ENCODE measurements at regions not wholly inside any gene's neighbourhood (a gene's known extent, or its start where the extent isn't known, plus 50 kb on each side); places are given as distances from the start of the nearest gene placed in this dataset.

DNA sequence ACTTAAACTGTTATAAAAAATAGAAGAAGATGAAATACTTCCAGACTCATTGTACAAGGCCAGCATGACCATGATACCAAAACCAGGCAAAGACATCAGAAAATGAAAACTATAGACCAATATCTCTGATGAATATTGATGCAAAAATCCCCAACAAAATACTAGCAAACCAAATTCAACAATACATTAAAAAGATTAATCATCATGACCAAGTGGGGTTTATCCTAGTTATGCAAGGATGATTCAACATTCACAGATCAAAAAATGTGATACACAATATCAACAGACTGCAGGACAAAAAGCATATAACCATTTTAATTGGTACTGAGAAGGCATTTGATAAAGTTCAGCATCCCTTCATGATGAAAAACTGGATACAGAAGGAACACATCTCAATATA, 824.5 kb upstream of the RAG2 start:
- Mint-ChIP-seq H3K9me3 (peaks cover 9% of the 10 kb centered on the region), H3K27me3 (ENCODE audit: low read depth) (no peaks in the 10 kb centered on the region), H3K27ac (no peak overlapping the region), H3K4me1 (ENCODE audit: low read depth) (no peaks in the 10 kb centered on the region), H3K4me3 (no peak overlapping the region), H3K36me3 (ENCODE audit: low read depth) (no peaks in the 10 kb centered on the region)
- CTCF ChIA-PET, result no interaction called here
- intact Hi-C loops (cut with micrococcal nuclease), result no loop called here
- no peak for DNase-seq

DNA sequence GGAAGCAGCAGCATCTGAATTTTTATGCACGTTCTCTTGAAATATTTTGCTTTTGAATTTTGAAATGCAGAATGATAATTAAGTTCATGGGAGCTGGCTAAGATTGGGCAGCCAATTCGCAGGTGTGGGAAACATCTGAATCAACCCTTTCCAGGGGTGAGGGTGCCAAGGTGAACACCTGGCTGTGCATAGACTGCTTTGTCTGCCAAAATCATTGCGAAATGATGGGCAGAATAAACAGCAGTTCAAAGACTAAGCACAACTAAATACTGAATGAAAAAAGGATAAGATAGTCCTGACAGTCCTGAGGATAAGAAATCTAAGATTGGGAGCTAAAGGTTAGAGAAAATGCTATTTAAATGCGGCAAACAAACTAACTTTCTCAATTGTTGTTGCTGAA, 813.3 kb upstream of the RAG2 start:
- Mint-ChIP-seq H3K27me3 (ENCODE audit: low read depth) (no peaks in the 10 kb centered on the region), H3K36me3 (ENCODE audit: low read depth) (no peaks in the 10 kb centered on the region), H3K4me1 (ENCODE audit: low read depth) (no peaks in the 10 kb centered on the region), H3K4me3 (no peak overlapping the region), H3K9me3 (peaks cover 15% of the 10 kb centered on the region), H3K27ac (no peak overlapping the region)
- CTCF ChIA-PET, result no interaction called here
- intact Hi-C loops (cut with micrococcal nuclease), result no loop called here
- DNase-seq, result no peak

- H3K9me3 Mint-ChIP-seq, result peaks cover 12% of the 10 kb centered on the region
- H3K36me3 Mint-ChIP-seq (ENCODE audit: low read depth), result no peaks in the 10 kb centered on the region
- CTCF ChIA-PET, result no interaction called here
- intact Hi-C loops (cut with micrococcal nuclease), result no loop called here
- no peak overlapping the region for H3K4me3 Mint-ChIP-seq
- no peaks in the 10 kb centered on the region for H3K4me1 Mint-ChIP-seq (ENCODE audit: low read depth)
- DNase-seq, result no peak
- no peaks in the 10 kb centered on the region for H3K27me3 Mint-ChIP-seq (ENCODE audit: low read depth)
- H3K27ac Mint-ChIP-seq, result no peak overlapping the region
Observed at GRCh38 chr11:37409124-37409523, 811.1 kb upstream of the RAG2 start.

DNA sequence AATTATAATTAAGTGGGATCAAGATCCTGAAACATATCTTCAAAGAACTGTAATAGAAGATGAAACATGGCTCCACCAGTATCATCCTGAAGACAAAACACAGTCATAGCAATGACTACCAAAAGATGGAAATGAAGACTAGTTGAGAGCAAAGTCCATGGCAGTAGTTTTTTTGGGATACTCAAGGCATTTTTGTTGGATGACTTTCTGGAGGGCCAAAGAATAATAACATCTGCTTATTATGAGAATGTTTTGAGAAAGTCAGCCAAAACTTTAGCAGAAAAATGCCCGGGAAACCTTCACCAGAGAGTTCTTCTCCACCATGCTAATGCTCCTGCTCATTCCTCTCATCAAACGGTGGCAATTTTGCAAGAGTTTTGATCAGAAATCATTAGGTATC, 809.4 kb upstream of the RAG2 start:
- Mint-ChIP-seq H3K4me3 (no peak overlapping the region), H3K36me3 (ENCODE audit: low read depth) (no peaks in the 10 kb centered on the region), H3K4me1 (ENCODE audit: low read depth) (no peaks in the 10 kb centered on the region), H3K27ac (no peak overlapping the region), H3K9me3 (peaks cover 16% of the 10 kb centered on the region), H3K27me3 (ENCODE audit: low read depth) (no peaks in the 10 kb centered on the region)
- intact Hi-C loops (cut with micrococcal nuclease), result no loop called here
- DNase-seq, result no peak
- CTCF ChIA-PET, result no interaction called here

GRCh38 chr11:37406651-37407050, 808.6 kb upstream of the RAG2 start:
- Mint-ChIP-seq H3K36me3 (ENCODE audit: low read depth) (no peaks in the 10 kb centered on the region), H3K27me3 (ENCODE audit: low read depth) (no peaks in the 10 kb centered on the region), H3K4me3 (no peak overlapping the region), H3K9me3 (peaks cover 13% of the 10 kb centered on the region), H3K4me1 (ENCODE audit: low read depth) (no peaks in the 10 kb centered on the region), H3K27ac (no peak overlapping the region)
- DNase-seq, result no peak
- intact Hi-C loops (cut with micrococcal nuclease), result no loop called here
- CTCF ChIA-PET, result no interaction called here

GRCh38 chr11:37404231-37404630, 806.2 kb upstream of the RAG2 start:
- Mint-ChIP-seq H3K36me3 (ENCODE audit: low read depth) (no peaks in the 10 kb centered on the region), H3K9me3 (peaks cover 9% of the 10 kb centered on the region), H3K27ac (no peak overlapping the region), H3K4me1 (ENCODE audit: low read depth) (no peaks in the 10 kb centered on the region), H3K4me3 (no peak overlapping the region), H3K27me3 (ENCODE audit: low read depth) (no peaks in the 10 kb centered on the region)
- DNase-seq, result no peak
- CTCF ChIA-PET, result no interaction called here
- intact Hi-C loops (cut with micrococcal nuclease), result no loop called here

GRCh38 chr11:37402663-37403062, 804.6 kb upstream of the RAG2 start:
- CTCF ChIA-PET, result no interaction called here
- intact Hi-C loops (cut with micrococcal nuclease), result no loop called here
- H3K4me1 Mint-ChIP-seq (ENCODE audit: low read depth), result no peaks in the 10 kb centered on the region

DNA sequence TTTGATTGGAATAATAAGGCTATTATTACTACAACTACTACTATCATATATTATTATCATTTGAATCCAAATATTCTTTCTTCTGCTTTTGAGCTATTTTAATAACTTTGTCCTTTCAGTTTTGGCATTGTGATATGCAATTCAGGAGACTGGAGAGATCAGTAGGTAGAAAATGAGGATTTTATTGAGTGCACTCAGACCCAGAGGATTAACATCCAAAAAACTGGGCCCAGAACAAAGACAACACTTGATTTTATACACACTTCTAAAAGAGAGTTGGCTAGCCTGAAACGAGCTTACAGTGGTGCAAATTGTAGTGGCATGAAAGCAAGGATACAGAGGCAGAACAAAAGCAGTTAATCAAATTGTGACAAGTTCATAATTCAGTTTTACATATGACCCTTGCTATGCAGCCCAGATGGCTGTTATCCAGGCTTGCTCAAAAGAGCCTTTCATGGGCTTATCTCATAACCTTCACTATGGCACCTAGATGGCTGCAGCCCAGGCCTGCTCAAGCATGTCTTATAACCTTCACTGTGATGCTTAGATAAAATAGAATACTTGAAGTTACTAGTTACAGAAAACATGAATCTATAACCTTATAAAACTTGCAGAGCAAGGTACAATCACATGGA, 796.3 kb upstream of the RAG2 start:
- Mint-ChIP-seq H3K36me3 (ENCODE audit: low read depth) (no peaks in the 10 kb centered on the region), H3K27me3 (ENCODE audit: low read depth) (no peaks in the 10 kb centered on the region), H3K27ac (no peak overlapping the region), H3K4me3 (no peak overlapping the region), H3K9me3 (peaks cover 19% of the 10 kb centered on the region), H3K4me1 (ENCODE audit: low read depth) (no peaks in the 10 kb centered on the region)
- DNase-seq, result no peak
- intact Hi-C loops (cut with micrococcal nuclease), result no loop called here
- CTCF ChIA-PET, result no interaction called here

More at GRCh38 chr11:37402663-37403062, 804.6 kb upstream of the RAG2 start:
- Mint-ChIP-seq H3K4me3 (no peak overlapping the region), H3K27me3 (ENCODE audit: low read depth) (no peaks in the 10 kb centered on the region), H3K9me3 (peaks cover 10% of the 10 kb centered on the region), H3K27ac (no peak overlapping the region), H3K36me3 (ENCODE audit: low read depth) (no peaks in the 10 kb centered on the region)
- DNase-seq, result no peak

DNA sequence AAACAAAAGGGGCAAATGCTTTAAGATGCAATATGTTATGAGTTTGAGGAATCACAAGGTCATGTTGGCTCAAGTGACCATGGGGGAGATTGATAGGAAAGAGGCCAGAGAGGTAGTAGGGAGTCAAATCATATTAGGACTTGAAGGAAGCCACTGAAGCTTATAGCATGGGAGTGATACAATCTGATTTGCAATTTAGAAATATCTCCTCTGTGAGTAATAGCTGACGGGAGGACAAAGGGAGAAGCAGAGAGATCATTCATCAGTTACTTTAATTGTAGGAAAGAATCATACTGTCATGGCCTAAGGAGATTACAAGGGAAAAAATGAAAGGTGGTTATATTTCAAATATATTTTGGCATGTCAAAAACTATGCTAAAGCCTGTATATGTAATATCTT, 793.6 kb upstream of the RAG2 start:
- Mint-ChIP-seq H3K4me1 (ENCODE audit: low read depth) (no peaks in the 10 kb centered on the region), H3K36me3 (ENCODE audit: low read depth) (no peaks in the 10 kb centered on the region), H3K27ac (no peak overlapping the region), H3K9me3 (peaks cover 20% of the 10 kb centered on the region), H3K27me3 (ENCODE audit: low read depth) (no peaks in the 10 kb centered on the region), H3K4me3 (no peak overlapping the region)
- intact Hi-C loops (cut with micrococcal nuclease), result no loop called here
- no peak for DNase-seq
- CTCF ChIA-PET, result no interaction called here

DNA sequence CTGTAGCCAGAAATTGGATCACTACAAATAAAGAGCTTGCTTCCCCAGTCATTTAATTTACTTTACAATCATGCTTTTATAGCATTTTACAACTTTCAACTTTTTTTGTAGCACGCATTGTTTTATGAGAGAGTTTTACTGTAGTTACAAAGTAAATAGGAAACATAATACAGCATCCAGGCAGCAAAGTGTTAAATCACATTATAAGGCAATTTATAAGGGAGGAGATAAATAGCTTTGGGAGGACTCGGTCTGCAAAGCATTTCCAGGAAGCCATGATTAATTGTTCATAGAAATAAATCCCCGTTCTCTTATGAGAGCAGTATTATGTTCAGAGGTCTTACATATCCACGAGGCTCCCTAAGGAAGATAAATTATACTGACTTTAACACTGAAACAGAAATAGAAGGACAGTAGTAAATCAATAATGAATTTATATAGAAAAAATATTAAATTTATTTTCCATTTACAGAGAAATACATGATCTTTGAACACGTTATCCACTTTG, 792.6 kb upstream of the RAG2 start:
- intact Hi-C loops (cut with micrococcal nuclease), result no loop called here
- CTCF ChIA-PET, result no interaction called here
- H3K4me3 Mint-ChIP-seq, result no peak overlapping the region
- no peak overlapping the region for H3K27ac Mint-ChIP-seq
- DNase-seq, result no peak
- H3K9me3 Mint-ChIP-seq, result peaks cover 14% of the 10 kb centered on the region
- no peaks in the 10 kb centered on the region for H3K27me3 Mint-ChIP-seq (ENCODE audit: low read depth)
- no peaks in the 10 kb centered on the region for H3K4me1 Mint-ChIP-seq (ENCODE audit: low read depth)
- no peaks in the 10 kb centered on the region for H3K36me3 Mint-ChIP-seq (ENCODE audit: low read depth)

- DNase-seq, result no peak
- Mint-ChIP-seq H3K27ac (no peak overlapping the region), H3K27me3 (ENCODE audit: low read depth) (no peaks in the 10 kb centered on the region), H3K9me3 (peaks cover 19% of the 10 kb centered on the region), H3K4me3 (no peak overlapping the region), H3K36me3 (ENCODE audit: low read depth) (no peaks in the 10 kb centered on the region), H3K4me1 (ENCODE audit: low read depth) (no peaks in the 10 kb centered on the region)
- CTCF ChIA-PET, result no interaction called here
- intact Hi-C loops (cut with micrococcal nuclease), result no loop called here
Observed at GRCh38 chr11:37378958-37379357, 780.9 kb upstream of the RAG2 start.

GRCh38 chr11:37372667-37373066, 774.6 kb upstream of the RAG2 start:
- H3K4me1 Mint-ChIP-seq (ENCODE audit: low read depth), result no peaks in the 10 kb centered on the region
- no peak for DNase-seq
- intact Hi-C loops (cut with micrococcal nuclease), result no loop called here
- no peaks in the 10 kb centered on the region for H3K27me3 Mint-ChIP-seq (ENCODE audit: low read depth)
- H3K4me3 Mint-ChIP-seq, result no peak overlapping the region
- no peaks in the 10 kb centered on the region for H3K36me3 Mint-ChIP-seq (ENCODE audit: low read depth)
- CTCF ChIA-PET, result no interaction called here
- no peak overlapping the region for H3K27ac Mint-ChIP-seq
- peaks cover 9% of the 10 kb centered on the region for H3K9me3 Mint-ChIP-seq

DNA sequence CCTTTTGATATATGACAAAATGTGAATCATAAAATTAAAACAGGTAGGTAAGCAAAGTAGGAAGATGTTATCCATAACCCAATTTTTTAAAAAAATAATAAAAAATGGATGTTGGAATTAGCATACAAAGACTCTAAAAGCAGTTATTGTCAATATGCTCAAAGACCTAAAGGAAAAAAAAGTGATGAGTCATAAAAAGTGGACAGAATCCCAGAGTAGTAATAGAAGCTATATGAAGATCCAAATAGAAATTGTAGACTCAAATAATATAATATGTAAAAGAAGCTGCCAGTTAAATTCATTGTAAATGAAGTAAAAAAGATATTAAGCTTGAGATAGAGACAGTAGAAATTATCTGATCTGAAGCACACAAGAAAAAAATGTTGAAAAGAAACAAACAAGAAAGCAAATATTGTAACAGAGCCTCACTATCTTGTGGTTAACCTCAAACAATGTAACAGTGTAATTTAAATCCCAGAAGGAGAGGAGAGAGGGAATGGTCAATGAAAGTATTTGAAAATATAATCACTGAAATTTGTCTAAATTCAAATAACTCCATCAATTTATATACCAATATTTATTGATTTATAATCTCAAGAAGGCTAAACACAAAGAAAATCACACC, 773.4 kb upstream of the RAG2 start:
- Mint-ChIP-seq H3K4me3 (no peak overlapping the region), H3K36me3 (ENCODE audit: low read depth) (no peaks in the 10 kb centered on the region), H3K9me3 (peaks cover 6% of the 10 kb centered on the region), H3K4me1 (ENCODE audit: low read depth) (no peaks in the 10 kb centered on the region), H3K27ac (no peak overlapping the region), H3K27me3 (ENCODE audit: low read depth) (no peaks in the 10 kb centered on the region)
- CTCF ChIA-PET, result no interaction called here
- DNase-seq, result no peak
- intact Hi-C loops (cut with micrococcal nuclease), result no loop called here

All from activated naive CD4-positive, alpha-beta T cell treated with anti-CD3 and anti-CD28 coated beads for 36 hours (primary cell).